ENCODE measurements at regions not wholly inside any gene's neighbourhood (a gene's known extent, or its start where the extent isn't known, plus 50 kb on each side); places are given as distances from the start of the nearest gene placed in this dataset.
"Not testable (repeated sequence)": the region's sequence is repeated elsewhere in the genome, so short reads cannot be mapped to it uniquely, and the experiment has no call there.

- not testable (repeated sequence) for H3K4me3 ChIP-seq (ENCODE audit: low read length); H3K9me3 ChIP-seq (ENCODE audit: control insufficient read depth, low read depth, low read length); H3K4me1 ChIP-seq (ENCODE audit: control insufficient read depth, insufficient read depth, low read length); H3K36me3 ChIP-seq (ENCODE audit: control insufficient read depth, insufficient read depth, low read length); DNase-seq; H3K27me3 ChIP-seq (ENCODE audit: control insufficient read depth, insufficient read depth, low read length); H3K27ac ChIP-seq (ENCODE audit: low read length)
- WGBS (ENCODE audit: insufficient coverage, low lambda C conversion rate), result no CpG with 5 or more reads among the region's 8 CpGs
Measured at GRCh38 chr2:111429353-111429752, 308.6 kb downstream of the BCL2L11 start.

DNA sequence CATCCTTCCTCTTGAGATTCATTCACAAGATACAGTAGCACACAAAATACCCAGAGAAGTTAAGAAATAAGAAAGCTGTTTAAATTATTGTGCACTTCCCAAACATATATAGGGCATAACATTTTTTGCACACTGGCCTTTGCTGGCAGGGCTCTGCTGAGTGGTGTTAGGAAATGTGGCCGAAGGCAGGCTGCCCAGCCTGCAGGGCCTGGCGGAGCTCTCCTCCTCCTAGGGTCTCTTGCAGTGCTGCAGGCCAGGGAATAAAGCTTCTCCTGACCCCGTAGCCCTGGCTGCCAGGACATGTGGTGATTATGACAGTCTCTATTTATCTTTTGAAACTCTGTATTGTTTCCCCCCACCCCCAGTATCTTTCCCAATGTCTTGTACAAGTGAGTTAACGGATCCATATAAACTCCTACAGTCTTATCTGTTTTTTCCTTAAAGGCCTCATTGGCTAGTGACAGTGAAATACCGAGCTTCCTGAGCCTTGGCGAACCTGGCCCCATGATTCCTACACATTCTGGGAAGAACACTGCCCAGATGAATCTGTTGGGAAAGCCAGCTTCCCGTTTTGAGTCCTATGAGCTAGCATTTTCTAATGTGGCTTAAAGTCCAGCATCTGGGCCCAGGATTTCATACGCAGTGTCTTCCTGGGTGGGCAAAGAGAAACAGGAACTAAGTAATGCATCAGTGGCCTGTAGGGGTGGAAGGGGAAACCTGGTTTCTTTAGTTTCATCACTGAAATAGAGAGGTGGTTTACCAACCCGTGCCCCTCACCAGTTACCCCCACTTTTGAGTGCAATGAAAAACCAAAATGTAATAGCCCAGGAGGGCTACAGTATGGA lies 310.3 kb downstream of the BCL2L11 start:
- not testable (repeated sequence) for H3K36me3 ChIP-seq (ENCODE audit: control insufficient read depth, insufficient read depth, low read length); H3K27me3 ChIP-seq (ENCODE audit: control insufficient read depth, insufficient read depth, low read length); DNase-seq; H3K27ac ChIP-seq (ENCODE audit: low read length); H3K4me1 ChIP-seq (ENCODE audit: control insufficient read depth, insufficient read depth, low read length); H3K4me3 ChIP-seq (ENCODE audit: low read length); H3K9me3 ChIP-seq (ENCODE audit: control insufficient read depth, low read depth, low read length)
- no CpG with 5 or more reads among the region's 9 CpGs for WGBS (ENCODE audit: insufficient coverage, low lambda C conversion rate)

DNA sequence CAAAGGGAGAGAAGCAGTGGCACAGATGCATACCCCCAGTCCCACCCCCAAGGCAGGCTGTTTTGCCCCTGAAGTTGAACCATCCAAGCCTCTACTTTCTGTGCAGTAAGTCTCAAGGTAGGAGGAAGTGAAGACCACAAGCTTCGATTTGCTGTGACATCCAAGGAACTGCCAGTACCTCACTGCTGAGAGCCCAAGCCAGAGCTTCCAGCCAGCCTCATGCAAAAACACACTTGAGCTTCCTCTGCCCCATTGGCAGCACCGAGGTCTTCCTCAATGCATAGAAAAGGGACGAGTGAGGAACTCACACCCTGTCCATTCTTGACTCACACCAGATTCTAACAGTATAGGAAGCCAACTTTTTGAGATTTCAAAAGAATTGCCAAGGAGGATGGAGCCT lies 311.7 kb downstream of the BCL2L11 start:
- not testable (repeated sequence) for H3K27me3 ChIP-seq (ENCODE audit: control insufficient read depth, insufficient read depth, low read length); H3K27ac ChIP-seq (ENCODE audit: low read length); DNase-seq; H3K9me3 ChIP-seq (ENCODE audit: control insufficient read depth, low read depth, low read length); H3K4me3 ChIP-seq (ENCODE audit: low read length); H3K4me1 ChIP-seq (ENCODE audit: control insufficient read depth, insufficient read depth, low read length); H3K36me3 ChIP-seq (ENCODE audit: control insufficient read depth, insufficient read depth, low read length)
- no CpG with 5 or more reads among the region's 3 CpGs for WGBS (ENCODE audit: insufficient coverage, low lambda C conversion rate)

- not testable (repeated sequence) for H3K4me3 ChIP-seq (ENCODE audit: low read length); DNase-seq; H3K27ac ChIP-seq (ENCODE audit: low read length); H3K4me1 ChIP-seq (ENCODE audit: control insufficient read depth, insufficient read depth, low read length); H3K27me3 ChIP-seq (ENCODE audit: control insufficient read depth, insufficient read depth, low read length); H3K9me3 ChIP-seq (ENCODE audit: control insufficient read depth, low read depth, low read length); H3K36me3 ChIP-seq (ENCODE audit: control insufficient read depth, insufficient read depth, low read length)
- no CpG with 5 or more reads among the region's 9 CpGs for WGBS (ENCODE audit: insufficient coverage, low lambda C conversion rate)
Measured at GRCh38 chr2:111432916-111433499, 312.3 kb downstream of the BCL2L11 start.

DNA sequence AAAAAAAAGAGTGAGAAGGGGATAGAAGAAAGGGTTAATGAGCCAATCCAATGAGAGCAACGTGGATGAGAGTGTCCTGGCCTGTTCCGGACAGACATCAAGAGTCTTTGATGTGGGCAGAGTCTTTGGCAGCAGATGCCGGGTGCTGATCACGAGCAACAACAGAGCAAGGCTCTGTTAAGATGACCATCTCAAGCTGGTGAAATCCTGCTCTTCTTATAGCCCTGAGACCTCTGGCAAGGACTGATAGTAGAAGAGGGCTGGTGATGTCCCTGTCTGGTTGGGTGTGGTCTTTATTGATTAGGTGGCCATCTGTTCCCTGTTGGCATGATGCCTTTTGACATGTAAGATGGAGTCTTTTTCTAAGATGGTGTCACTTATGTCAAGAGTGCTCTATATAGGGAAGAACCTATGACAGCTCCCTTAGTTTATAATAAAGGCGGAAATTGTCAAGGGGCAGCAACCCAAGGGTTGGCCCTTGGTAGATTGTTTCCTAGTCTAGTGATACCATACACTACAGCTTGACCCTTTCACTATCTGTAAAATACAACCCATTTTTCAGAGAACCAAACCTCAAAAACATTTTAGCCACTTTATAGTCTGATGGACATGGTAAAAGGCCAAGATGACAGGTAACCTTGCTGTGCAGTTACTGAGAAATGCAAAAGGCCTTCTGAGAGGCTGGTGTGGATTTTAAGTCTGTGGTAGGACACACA lies 313.3 kb downstream of the BCL2L11 start:
- WGBS (ENCODE audit: insufficient coverage, low lambda C conversion rate), result no CpG with 5 or more reads among the region's 5 CpGs
- not testable (repeated sequence) for H3K9me3 ChIP-seq (ENCODE audit: control insufficient read depth, low read depth, low read length); H3K27me3 ChIP-seq (ENCODE audit: control insufficient read depth, insufficient read depth, low read length); DNase-seq; H3K4me3 ChIP-seq (ENCODE audit: low read length); H3K4me1 ChIP-seq (ENCODE audit: control insufficient read depth, insufficient read depth, low read length); H3K36me3 ChIP-seq (ENCODE audit: control insufficient read depth, insufficient read depth, low read length); H3K27ac ChIP-seq (ENCODE audit: low read length)

- H3K4me1 ChIP-seq (ENCODE audit: control insufficient read depth, insufficient read depth, low read length); DNase-seq: not testable (repeated sequence)
- no CpG with 5 or more reads among the region's 4 CpGs for WGBS (ENCODE audit: insufficient coverage, low lambda C conversion rate)
Measured at GRCh38 chr2:111434608-111434939, 313.9 kb downstream of the BCL2L11 start.

GRCh38 chr2:111435553-111436310 lies 315.0 kb downstream of the BCL2L11 start:
- no CpG with 5 or more reads among the region's 11 CpGs for WGBS (ENCODE audit: insufficient coverage, low lambda C conversion rate)
- H3K27me3 ChIP-seq (ENCODE audit: control insufficient read depth, insufficient read depth, low read length); H3K27ac ChIP-seq (ENCODE audit: low read length); H3K9me3 ChIP-seq (ENCODE audit: control insufficient read depth, low read depth, low read length); DNase-seq; H3K36me3 ChIP-seq (ENCODE audit: control insufficient read depth, insufficient read depth, low read length); H3K4me1 ChIP-seq (ENCODE audit: control insufficient read depth, insufficient read depth, low read length); H3K4me3 ChIP-seq (ENCODE audit: low read length): not testable (repeated sequence)

More at GRCh38 chr2:111434608-111434939, 313.9 kb downstream of the BCL2L11 start:
- not testable (repeated sequence) for H3K27ac ChIP-seq (ENCODE audit: low read length); H3K9me3 ChIP-seq (ENCODE audit: control insufficient read depth, low read depth, low read length); H3K27me3 ChIP-seq (ENCODE audit: control insufficient read depth, insufficient read depth, low read length); H3K36me3 ChIP-seq (ENCODE audit: control insufficient read depth, insufficient read depth, low read length); H3K4me3 ChIP-seq (ENCODE audit: low read length)

DNA sequence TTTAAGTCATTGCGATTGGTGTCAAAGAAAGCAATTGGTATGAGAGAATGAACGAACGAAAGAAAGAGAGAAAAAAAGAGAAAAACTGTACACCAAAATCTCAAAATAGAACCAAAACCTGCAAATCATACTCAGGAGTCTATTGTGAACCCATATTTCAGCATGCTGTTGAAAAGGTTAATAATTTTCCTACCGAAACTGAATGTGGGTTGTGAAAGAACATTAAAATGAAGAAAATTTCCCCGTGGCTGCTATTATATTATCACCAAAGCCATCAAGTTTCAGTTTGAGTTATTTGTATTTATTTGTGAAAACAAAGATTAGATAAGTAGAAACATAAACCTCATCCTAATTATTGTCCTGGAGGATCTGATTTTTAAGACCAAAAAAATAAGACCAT lies 315.7 kb downstream of the BCL2L11 start:
- not testable (repeated sequence) for H3K9me3 ChIP-seq (ENCODE audit: control insufficient read depth, low read depth, low read length); H3K27me3 ChIP-seq (ENCODE audit: control insufficient read depth, insufficient read depth, low read length); H3K36me3 ChIP-seq (ENCODE audit: control insufficient read depth, insufficient read depth, low read length); H3K4me3 ChIP-seq (ENCODE audit: low read length); H3K4me1 ChIP-seq (ENCODE audit: control insufficient read depth, insufficient read depth, low read length); H3K27ac ChIP-seq (ENCODE audit: low read length); DNase-seq
- no CpG with 5 or more reads among the region's 5 CpGs for WGBS (ENCODE audit: insufficient coverage, low lambda C conversion rate)

GRCh38 chr2:111437288-111437990 lies 316.7 kb downstream of the BCL2L11 start:
- H3K9me3 ChIP-seq (ENCODE audit: control insufficient read depth, low read depth, low read length); H3K27me3 ChIP-seq (ENCODE audit: control insufficient read depth, insufficient read depth, low read length); H3K4me1 ChIP-seq (ENCODE audit: control insufficient read depth, insufficient read depth, low read length); H3K4me3 ChIP-seq (ENCODE audit: low read length); DNase-seq; H3K27ac ChIP-seq (ENCODE audit: low read length); H3K36me3 ChIP-seq (ENCODE audit: control insufficient read depth, insufficient read depth, low read length): not testable (repeated sequence)
- WGBS (ENCODE audit: insufficient coverage, low lambda C conversion rate), result no CpG with 5 or more reads among the region's 7 CpGs

DNA sequence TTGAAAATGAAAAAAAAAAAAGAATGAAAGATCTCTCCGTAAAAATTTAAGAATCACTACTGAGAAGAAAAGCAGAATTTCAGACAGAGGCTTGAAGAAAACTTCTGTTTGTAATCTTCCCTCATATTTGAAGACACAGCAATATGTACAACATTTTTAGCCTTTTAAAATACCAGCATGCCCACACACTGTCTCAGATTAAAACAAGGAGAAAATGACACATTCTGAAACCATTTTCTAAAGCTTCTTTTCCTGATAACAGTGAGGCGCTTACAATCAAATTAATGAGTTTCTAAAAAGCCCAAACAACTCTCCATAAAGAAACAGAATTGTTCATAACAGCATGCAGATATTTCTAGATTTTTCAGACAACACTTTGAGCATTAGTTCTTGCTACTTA lies 317.4 kb downstream of the BCL2L11 start:
- not testable (repeated sequence) for H3K9me3 ChIP-seq (ENCODE audit: control insufficient read depth, low read depth, low read length); H3K4me3 ChIP-seq (ENCODE audit: low read length); H3K36me3 ChIP-seq (ENCODE audit: control insufficient read depth, insufficient read depth, low read length); H3K27me3 ChIP-seq (ENCODE audit: control insufficient read depth, insufficient read depth, low read length); DNase-seq; H3K27ac ChIP-seq (ENCODE audit: low read length); H3K4me1 ChIP-seq (ENCODE audit: control insufficient read depth, insufficient read depth, low read length)
- no CpG with 5 or more reads among the region's 2 CpGs for WGBS (ENCODE audit: insufficient coverage, low lambda C conversion rate)
